HG02759 (cell line): ENCODE measurements at regions not wholly inside any gene's neighbourhood (a gene's known extent, or its start where the extent isn't known, plus 50 kb on each side); places are given as distances from the start of the nearest gene placed in this dataset.

ENCODE experiments used
- ATAC-seq: cut with Tn5 transposase; IDR thresholded peaks from one replicate; pipeline ENCODE4 v1.9.1; 2021; ENCODE audit warnings: mild to moderate bottlenecking, moderate library complexity; ENCODE audit not compliant: unreplicated experiment

DNA sequence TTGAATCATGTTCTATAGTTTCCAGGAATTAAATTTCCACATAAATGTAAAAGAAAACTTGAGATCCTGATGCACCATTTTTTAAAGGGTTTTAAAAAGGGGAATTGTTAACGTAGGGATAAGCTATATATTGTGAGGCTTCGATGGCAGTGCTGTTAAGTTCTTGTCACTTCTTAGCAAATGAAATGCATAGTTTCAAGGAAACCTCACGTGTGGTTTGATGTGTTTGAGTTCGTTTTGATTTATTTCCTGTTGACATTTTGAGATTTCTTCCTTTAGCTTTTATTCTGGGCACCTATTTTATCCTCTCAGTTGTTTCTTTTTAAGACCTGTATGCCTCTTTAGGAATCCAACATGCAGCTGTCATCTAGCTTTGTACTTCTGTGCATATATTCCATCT is 301.0 kb downstream of the DOCK8 start:
- no peak for ATAC-seq

DNA sequence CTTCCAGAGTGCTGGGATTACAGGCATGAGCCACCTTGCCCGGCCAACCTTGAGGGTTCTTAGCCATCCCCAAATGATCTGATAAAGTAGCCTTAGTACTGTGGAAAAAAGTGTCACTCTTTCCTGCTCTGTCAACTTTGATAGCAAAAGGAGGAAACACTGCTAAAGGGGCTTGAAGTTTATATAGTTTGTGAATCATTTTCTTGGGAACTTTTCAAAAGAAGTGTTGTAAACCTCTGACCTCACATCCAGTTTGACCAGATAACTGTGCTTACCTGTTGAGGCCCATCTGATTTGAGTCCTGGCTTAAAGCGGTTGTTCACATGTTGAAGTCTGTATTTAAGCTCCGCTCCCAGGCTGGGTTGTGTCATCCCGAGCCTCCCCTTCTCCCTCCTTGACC is 303.3 kb downstream of the DOCK8 start:
- ATAC-seq: no peak

DNA sequence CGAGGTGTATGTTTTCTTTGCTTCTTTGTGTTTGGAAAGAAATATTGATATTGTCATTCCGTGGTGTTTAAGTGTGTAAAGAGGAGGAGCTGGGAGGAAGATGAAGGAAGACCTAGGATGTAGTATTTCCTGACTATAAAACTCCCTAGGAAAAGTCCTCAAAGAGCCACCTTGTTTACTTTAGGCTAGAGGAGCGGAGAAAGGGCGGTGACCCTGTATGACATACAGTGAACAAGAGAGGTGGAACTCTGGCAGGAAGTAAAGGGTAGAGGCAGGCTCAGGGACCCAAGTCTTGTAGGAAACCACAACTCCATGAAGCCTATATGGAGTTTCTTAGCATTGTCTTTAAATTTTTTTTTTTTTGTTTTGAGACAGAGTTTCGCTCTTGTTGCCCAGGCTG is 303.9 kb downstream of the DOCK8 start:
- ATAC-seq: no peak

DNA sequence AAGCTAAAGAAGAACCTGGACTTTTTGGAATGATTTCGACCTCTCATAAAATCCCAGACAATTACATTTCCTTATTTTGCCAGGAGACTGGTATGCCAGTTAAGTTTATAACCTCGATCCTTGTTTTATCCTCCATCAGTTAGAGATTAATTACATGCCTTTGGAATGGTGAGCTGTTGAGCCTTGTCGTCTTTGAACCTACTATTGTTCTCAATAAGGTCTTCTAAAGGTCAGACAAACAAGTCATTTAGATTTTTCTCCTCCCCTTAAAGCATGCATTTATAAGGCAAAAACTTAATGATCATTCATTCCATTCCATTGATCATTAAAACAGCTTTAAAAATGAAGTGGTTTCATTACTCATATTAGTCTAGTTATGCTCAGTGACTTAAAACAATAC is 304.9 kb downstream of the DOCK8 start:
- no peak for ATAC-seq

DNA sequence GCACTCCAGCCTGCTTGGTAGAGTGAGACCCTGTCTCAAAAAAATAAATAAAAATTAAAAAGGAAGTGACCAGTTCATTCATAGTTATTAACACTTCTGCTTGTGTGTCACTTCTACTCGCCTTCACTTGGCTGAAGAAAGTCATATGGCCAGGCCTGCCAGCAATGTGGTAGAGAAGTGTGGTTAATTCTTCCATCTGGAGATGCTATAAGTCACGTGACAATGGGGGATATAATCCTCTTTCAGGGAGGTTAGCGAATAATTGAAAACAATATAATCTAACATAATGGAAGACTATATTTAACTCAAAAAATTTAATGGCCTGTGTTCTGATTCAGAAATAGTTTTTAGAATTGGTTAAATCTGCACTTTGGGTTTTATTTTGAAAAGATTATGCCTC is 305.6 kb downstream of the DOCK8 start:
- ATAC-seq: no peak

DNA sequence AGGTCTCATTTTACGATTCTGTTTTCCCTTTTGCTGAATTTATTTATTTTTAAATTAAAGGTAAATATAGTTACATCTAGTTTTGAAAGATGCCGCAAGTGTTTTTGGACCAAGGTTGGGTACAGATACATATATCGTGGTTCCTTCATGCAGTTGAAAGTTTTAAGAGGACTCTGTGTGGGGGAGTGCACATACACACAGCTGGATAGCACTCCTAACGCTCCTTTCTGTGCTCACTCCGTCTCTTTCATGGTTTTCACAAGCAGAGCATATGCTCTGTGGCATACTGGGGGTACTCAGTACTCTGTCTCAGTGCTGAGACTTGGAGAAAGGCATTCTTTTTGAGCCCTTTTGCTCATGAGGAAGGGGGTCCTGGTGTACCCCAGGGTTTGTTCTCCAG is 307.5 kb downstream of the DOCK8 start:
- no peak for ATAC-seq

DNA sequence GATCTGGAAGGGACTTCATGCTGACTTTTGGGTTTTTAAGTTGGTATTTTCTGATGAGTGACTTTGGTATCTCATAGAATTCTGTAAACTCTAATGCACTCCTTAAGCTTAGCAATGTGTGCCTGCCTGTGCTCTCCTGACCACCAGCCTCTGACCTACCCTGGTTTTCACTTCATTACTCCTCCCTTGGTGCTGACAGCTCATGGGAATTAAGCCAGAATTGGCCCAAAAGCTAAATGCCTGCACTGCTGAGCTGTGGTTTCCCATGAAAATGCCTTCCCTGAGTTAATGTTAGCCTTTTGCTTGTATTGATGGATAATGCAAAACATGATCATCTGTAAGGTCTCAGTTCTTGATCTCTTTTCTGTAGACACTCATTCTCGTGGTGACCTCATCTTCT is 308.0 kb downstream of the DOCK8 start:
- no peak for ATAC-seq

DNA sequence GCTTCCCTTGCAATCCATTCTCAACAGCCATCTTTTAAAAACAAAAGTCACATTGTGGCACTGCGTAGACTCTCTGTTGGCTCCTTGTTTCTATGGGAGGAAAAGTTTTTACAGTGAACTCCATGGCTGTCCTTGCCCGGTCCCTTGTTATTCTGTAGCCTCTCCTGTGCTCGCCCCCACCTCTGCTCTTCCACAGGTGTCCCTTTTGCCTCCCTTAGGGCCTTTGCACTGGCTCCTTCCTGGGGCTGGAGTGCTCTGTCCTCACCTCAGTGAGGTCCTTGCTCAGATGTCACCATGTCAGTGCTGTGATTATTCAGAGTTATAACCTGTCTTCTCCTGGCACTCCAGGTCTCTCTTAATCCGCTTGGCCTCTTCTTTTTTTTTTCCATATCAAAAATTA is 308.8 kb downstream of the DOCK8 start:
- no peak for ATAC-seq

DNA sequence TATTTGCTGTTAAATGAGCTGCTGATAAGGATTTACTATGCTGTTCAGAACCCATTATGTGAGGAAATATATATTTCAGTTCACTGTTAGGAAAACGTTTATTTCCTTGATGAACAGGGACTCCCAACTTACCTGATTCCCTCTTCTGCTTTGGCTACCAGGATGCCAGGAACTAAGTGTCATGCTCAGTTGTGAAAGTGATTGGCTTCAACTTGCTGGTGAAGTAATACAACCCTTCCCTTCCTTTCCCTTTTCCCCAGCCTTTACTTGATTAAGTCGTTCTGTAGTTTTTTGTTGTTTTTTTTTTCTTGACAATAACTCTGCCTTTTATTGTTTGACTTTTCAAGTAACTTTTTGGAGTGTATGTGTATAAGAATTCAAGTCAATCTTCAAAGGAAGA is 309.3 kb downstream of the DOCK8 start:
- no peak for ATAC-seq

DNA sequence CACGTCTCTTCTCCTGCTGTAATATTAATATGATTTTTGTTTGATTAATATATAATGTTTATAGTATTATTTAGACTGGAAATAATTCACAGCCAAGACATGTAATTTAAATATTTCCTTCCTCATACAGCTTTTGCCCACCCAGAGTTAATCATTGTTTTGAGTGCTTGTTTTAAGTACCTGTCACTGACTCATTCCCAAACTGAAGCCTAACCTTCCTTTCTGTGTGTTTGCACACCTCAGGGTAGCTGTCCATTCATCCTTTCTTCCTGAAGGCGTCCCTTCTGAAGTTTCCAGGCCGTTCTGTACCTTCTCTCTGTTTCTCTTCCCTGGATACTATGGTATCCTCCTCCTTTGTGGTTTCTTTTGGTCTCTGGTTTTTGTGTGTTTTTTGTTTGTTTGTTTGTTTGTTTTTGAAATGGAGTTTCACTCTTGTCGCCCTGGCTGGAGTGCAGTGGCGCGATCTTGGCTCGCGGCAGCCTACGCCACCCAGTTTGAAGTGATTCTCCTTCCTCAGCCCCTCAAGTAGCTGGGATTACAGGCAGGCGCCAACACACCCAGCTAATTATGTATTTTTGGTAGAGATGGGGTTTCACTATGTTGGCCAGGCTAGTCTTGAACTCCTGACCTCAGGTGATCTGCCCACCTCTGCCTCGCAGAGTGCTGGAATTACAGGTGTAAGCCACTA is 312.4 kb downstream of the DOCK8 start:
- peak; percentile 82 for ATAC-seq

DNA sequence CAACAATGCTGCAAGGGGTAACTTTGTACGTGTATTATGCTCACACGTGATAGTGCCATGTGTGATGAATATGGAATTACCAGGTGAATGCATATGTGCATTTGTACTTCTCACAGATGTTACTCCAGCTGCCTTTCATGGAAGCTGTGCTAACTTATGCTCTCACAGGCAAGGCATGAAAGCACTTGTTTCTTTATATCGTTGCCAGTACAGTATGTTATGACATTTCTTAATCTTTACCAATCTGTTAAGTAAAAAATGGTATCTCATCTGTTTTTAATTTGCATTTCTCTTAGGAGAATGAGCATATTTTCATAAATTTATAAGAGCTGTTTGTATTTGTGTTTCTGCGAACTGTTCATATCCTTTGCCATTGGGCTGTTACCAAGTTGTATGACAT is 311.8 kb upstream of the DMRT1 start:
- ATAC-seq: no peak

DNA sequence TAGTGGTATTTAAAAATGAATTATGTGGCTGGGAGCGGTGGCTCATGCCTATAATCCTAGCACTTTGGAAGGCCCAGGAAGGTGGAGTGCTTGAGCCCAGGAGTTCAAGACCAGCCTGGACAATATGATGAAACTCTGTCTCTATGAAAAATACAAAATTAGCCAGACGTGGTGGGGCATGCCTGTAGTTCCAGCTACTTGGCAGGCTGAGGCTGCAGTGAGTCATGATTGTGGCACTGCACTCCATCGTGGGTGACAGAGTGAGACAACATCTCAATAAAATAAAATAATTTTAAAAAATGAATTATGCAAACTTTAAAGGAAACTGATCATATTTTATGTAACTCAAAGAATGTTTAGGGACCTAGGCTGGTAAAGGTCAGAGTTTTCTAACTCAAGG is 310.8 kb upstream of the DMRT1 start:
- no peak for ATAC-seq

DNA sequence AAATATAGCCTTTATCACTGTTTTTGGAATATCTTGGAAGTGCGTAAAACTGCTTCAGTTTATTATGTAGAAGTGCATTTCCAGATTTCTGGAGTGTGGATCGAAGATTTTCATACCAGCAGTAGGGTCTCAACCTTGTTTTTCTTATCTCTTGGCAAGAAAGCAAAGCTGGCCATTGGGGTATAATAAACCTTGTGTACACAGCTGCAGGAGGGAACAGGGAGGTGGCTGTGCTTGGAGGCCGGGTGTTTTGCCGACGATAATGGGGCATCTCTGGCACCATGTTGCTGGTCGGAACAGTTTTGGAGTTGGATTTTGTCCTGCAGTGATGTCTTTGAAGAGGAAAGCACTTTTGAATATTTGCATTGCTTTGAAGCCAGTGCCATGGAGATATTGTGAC is 308.8 kb upstream of the DMRT1 start:
- no peak for ATAC-seq

DNA sequence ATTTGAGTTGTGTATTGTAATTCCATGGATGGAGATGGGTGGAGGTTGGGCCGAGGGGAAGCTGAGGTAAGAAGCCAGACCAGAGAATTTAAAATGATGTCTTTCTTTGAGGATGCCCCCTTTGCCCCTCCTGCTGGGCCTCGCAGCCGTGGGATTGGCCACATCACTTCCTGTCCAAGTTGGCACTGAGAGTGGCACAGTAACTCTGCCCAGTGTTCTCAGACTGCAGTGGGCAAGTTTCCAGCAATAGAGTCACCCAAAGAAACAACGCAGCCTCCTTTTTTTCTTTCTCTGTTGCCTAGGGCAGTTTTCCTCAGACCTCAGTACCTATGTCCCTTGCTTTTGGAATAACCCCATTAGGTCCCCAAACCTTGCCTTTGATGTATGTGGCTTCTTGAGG is 306.6 kb upstream of the DMRT1 start:
- ATAC-seq: no peak

DNA sequence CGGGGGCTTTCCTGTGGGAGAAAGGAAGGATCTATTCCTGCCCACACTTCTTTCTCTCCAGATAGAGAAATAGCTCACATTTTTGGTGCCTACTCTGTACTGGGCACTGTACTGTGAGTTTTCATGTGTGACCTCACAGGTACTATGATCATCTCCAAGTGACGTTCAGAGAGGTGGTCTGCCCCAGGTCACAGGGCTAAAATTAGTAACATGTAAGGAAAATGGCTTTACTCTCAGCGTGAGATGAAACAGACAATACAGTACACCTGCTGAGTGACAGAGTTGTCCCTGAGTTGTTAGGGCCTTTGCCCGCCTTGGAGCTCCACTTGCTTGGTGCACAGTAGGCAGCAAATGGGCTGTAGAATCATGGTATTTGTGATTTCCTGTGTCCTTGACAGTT is 306.1 kb upstream of the DMRT1 start:
- no peak for ATAC-seq

DNA sequence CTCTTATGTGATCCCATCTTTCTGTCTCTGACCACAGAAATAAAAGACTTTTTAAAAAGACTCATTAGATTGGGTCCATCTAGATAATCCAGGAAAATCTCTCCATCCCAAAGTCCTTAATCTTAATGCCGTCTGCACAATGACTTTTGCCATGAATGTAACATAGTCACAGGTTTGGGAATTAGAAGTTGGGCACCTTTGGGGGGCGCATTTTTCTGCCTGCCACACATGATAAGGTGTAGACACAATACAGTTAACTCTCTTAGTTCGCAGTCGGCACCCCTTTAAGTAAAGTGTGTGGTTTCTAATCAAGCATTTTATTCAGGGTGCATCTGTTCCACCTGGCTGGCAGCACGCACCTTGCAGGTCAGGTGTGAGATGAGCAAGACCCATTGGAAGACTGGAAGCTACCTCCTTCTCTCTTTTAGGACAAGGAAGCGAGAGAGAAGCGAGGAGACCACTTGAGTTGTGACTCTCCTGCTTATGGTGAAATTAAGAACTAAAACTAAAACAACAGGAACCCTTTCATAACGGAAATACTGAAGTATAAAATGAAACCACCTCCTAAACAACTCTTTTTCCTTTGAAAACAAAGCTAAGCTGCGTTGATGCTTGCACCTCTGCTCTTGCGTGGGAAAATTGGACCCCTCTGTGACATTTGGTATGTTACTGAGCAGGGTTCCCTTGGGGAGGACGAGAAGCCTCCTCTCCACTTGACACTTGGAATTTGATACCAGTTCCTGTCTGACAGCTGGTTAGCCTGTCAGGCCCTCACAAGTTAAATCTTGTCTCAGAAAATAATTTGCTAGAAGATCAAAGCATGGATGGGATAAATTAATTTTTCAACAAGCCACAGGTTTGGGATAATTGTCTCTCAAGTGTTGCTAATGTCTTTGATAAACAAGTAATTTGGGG is 304.6 kb upstream of the DMRT1 start:
- ATAC-seq: no peak

DNA sequence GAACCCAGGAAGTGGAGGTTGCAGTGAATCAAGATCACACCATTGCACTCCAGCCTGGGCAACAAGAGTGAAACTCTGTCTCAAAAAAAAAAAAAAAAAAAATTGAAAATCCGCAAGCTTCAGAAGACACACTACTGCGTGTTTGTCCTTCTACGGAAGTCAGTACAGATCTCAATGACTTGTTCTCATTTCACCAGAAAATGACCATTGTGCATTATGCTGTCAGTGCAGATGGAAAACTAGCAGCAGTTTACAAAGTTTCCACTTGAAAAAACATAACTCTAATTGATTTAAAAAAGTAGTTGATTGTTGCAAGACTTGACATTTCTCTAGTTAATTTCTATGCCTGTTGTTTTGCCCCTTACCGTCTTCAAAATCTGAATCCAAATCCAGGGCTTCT is 298.0 kb upstream of the DMRT1 start:
- ATAC-seq: no peak

DNA sequence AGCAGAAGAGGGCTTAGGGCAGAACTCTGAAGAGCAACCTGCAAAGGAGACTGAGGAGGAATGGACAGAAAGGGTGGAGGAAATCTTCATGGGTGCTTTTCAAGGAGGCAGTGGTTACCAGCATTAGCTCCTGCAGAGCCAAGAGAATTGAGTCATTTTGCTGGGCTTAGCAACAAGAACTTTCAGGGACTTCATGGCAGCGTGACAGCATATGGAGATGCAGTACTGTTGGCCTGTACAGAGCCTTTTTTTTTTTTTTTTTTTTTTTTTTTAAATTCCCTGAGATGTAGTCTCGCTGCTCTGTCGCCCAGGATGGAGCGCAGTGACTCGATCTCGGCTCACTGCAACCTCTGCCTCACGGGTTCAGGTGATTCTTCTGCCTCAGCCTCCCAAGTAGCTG is 296.0 kb upstream of the DMRT1 start:
- no peak for ATAC-seq

DNA sequence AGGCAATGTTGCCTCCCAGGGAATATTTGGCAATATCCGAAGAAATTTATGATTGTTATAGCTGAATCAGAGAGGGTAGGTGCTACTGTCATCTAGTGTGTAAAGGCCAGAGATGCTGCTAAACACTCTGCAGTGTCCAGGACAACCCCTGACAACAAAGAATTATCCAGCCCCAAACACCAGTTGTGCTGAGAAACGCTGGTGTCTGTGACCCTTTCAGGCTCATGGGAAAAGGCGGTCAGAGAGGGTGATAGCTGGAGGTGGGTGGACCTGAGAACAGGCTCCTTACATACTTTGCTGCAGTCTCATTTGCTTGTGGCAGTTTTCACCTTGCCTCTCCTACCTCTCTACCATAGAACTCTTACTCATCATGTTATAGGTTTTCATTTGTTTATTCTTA is 295.3 kb upstream of the DMRT1 start:
- ATAC-seq: no peak

DNA sequence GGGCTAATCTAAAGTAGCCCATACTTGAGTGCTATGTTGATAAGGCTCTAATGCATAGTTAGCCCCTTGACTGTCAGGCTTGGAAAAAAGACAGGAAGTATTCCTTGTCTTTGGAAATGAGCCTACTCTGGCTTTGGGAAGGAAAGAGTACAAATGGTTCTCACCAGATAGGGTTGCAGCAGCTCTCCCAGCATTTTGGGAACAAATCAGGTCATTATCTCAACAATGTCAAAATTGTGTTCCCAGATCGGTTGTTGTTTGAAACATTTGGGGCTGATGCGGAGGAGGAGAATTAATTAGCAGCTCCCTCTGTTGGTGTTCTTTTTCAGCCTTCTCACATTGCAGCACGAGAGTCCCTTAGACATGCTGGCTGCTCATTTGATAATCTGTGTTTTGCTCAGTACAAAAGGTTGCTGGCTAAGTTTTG is 294.7 kb upstream of the DMRT1 start:
- no peak for ATAC-seq

DNA sequence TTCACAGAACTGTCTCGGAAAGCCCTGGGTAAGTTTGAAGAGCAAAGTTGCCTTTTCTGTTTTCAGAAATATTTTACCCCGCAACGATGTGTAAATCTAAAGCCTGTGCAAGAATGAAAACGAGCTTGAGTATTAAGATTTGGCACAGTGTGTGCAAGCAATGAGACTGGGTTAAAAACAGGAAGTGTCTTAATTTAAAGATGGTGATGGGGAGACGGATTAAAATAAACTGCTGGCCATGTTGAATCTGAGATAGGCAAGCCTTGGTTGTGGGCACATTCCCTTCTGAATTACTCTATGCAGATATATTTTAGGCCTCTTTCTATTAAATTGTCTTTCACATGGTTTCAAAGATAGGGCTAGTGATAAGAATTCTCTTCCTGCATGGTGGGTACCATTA is 294.2 kb upstream of the DMRT1 start:
- ATAC-seq: no peak

DNA sequence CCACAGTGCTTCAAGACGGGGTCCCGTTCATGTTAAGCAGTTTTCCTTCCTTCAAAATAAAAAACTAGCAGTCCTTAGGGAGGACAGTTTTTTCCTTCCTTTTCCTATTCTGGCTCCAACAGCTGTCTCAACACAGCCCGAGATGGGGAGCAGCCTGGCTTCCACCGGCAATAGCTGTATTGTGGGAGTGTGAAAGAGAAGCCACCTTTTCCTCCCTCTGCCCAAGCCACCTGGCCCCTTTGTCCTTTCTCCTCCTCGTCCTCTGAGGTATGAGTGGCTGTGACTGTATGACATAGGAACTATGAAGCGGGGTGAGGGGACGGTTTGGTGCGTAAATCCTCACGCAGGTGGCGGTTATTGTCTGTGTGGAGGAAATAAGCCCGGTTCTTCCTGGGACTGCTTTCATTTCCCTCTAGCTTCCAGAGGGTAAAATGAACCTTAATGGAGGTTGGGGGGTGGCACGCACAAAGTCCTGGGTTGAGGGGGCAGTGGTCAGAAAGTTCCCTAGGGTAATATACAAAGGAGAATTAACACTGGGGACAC is 292.0 kb upstream of the DMRT1 start:
- ATAC-seq: no peak
